Liver (tissue), 7 donors: ENCODE measurements at regions not wholly inside any gene's neighbourhood (a gene's known extent, or its start where the extent isn't known, plus 50 kb on each side); places are given as distances from the start of the nearest gene placed in this dataset.

Experiments used
- DNase-seq: peaks from one replicate; pipeline ENCODE4 v3.0.0-alpha.2; 2017; ENCODE audit warnings: low spot score
- H3K27ac ChIP-seq, 2 donors: one replicate each; pipeline ENCODE4 v1.7.0; 2013; ENCODE audit warnings: inconsistent platforms in 2 of 2, low read length in 2 of 2, control low read depth in 1 of 2, low read depth in 1 of 2, mild to moderate bottlenecking in 1 of 2
- H3K27me3 ChIP-seq, 4 donors: one replicate each; pipeline versions ENCODE4 v1.6.1 to v1.7.0; 2013; ENCODE audit warnings: low read length in 3 of 4, inconsistent platforms in 1 of 4, mild to moderate bottlenecking in 1 of 4, moderate library complexity in 1 of 4; ENCODE audit not compliant: control insufficient read depth in 4 of 4, insufficient read depth in 4 of 4
- H3K36me3 ChIP-seq, 4 donors: one replicate each; pipeline versions ENCODE4 v1.6.1 to v1.7.0; 2013; ENCODE audit warnings: low read length in 3 of 4, mild to moderate bottlenecking in 3 of 4, low read depth in 1 of 4, moderate library complexity in 1 of 4; ENCODE audit not compliant: control insufficient read depth in 4 of 4, insufficient read depth in 3 of 4
- H3K4me1 ChIP-seq, 4 donors: one replicate each; pipeline versions ENCODE4 v1.6.1 to v1.7.0; 2013; ENCODE audit warnings: low read length in 3 of 4, mild to moderate bottlenecking in 3 of 4, moderate library complexity in 1 of 4; ENCODE audit not compliant: control insufficient read depth in 4 of 4, insufficient read depth in 4 of 4
- H3K4me3 ChIP-seq, 3 donors: one replicate each; pipeline versions ENCODE4 v1.6.1 to v1.7.0; 2013; ENCODE audit warnings: low read length in 3 of 3, control low read depth in 1 of 3, low read depth in 1 of 3, mild to moderate bottlenecking in 1 of 3
- H3K9ac ChIP-seq, 2 donors: one replicate each; pipeline ENCODE4 v1.7.0; 2013; ENCODE audit warnings: low read length in 2 of 2, mild to moderate bottlenecking in 2 of 2, moderate library complexity in 2 of 2, control low read depth in 1 of 2, low read depth in 1 of 2
- H3K9me3 ChIP-seq, 4 donors: one replicate each; pipeline versions ENCODE4 v1.6.1 to v1.7.0; 2013; ENCODE audit warnings: low read length in 3 of 4; ENCODE audit not compliant: control insufficient read depth in 4 of 4
- EGR1 ChIP-seq, 2 donors: IDR thresholded peaks; 2 replicates each; pipeline ENCODE4 v1.6.1; 2016 to 2018; ENCODE audit warnings: antibody characterized with exemption in 2 of 2, low read depth in 2 of 2
- FOXA1 ChIP-seq: IDR thresholded peaks from 2 replicates; pipeline ENCODE4 v1.6.1; 2016; ENCODE audit warnings: antibody characterized with exemption
- FOXA2 ChIP-seq: IDR thresholded peaks from 2 replicates; pipeline ENCODE4 v1.6.1; 2016; ENCODE audit warnings: antibody characterized with exemption
- GABPA ChIP-seq, 2 donors: IDR thresholded peaks in 1 of 2; conservative IDR thresholded peaks in 1 of 2; 2 replicates each; pipeline ENCODE4 v1.6.1; 2016; ENCODE audit warnings: antibody characterized with exemption in 2 of 2, mild to moderate bottlenecking in 1 of 2, moderate library complexity in 1 of 2
- HNF4A ChIP-seq, 2 donors: conservative IDR thresholded peaks; 2 replicates each; pipeline ENCODE4 v1.6.1; 2016; ENCODE audit warnings: antibody characterized with exemption in 2 of 2, mild to moderate bottlenecking in 2 of 2
- JUND ChIP-seq, 2 donors: IDR thresholded peaks; 2 replicates each; pipeline ENCODE4 v1.6.1; 2016; ENCODE audit warnings: antibody characterized with exemption in 2 of 2
- REST ChIP-seq: IDR thresholded peaks from 2 replicates; pipeline ENCODE4 v1.6.1; 2016; ENCODE audit warnings: antibody characterized with exemption, mild to moderate bottlenecking
- TAF1 ChIP-seq: conservative IDR thresholded peaks from 2 replicates; pipeline ENCODE4 v1.6.1; 2016; ENCODE audit warnings: antibody characterized with exemption, mild to moderate bottlenecking
- ZBTB33 ChIP-seq: IDR thresholded peaks from 2 replicates; pipeline ENCODE4 v1.6.1; 2016; ENCODE audit warnings: antibody characterized with exemption
- WGBS: extraction: QIAGEN DNeasy Blood & Tissue Kit; methylation state at CpG from one replicate; pipeline ENCODE4 v1.1.7; 2013; 5-methylcytosine and 5-hydroxymethylcytosine counted together
- TF ChIP-seq, protein P1 (sequence below): IDR thresholded peaks from 2 replicates; pipeline ENCODE4 v1.6.1; 2016; ENCODE audit warnings: antibody characterized with exemption
- donor health status: healthy.
- donor health status: healthy.
- donor health status: healthy.
- donor health status: healthy.

DNA sequence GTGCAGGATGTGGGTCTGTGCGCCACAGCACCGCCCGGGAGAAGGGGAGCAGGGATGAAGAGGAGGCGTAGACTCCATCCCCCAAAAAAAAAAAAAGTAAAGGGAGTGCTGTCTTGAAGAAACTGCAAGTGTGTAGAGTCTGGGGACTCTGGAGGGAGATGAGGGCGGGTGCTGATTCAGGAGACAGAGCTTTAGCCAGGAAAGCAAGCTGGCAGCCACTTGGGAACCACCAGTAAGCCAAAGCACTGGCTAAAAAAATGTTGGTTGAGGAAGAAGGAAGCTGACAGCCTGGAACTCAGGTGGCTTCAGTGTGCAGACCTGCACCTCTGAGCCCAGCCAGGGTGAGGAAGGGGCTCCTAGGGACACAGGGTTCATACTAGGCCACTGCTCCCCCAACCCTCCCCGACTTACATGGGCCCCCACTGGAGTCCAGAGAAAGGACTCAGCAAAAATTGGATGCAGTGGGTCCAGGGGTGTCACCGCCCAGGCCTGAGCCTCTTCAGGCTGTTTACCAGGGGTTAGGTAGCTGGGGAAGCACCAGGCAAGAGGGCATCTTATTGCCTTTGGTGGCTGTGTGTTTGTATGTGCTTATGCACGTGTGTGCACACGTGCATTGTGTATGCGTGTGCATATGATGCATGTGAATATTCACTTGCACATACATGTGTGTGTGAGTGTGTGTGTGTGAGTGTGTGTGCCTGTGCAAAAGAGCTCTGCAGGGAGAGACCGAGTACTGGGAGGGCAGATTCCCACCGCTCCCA is 153.5 kb upstream of the MLN start:
- H3K4me1 ChIP-seq = no peaks in the 10 kb centered on the region
- WGBS = 91% methylated on average over 12 of the region's 12 CpGs
- H3K9me3 ChIP-seq = no peaks in the 10 kb centered on the region
- no peak overlapping the region for H3K4me3 ChIP-seq
- no peaks in the 10 kb centered on the region for H3K36me3 ChIP-seq
- TF ChIP-seq REST (no peak), GABPA (IDR thresholded peaks at IDR 0.05 in 1 of 2, conservative IDR thresholded peaks at IDR 0.05 in 1 of 2) (no peak)
- no peak overlapping the region for H3K27ac ChIP-seq
- no peak for DNase-seq
- H3K27me3 ChIP-seq = no peaks in the 10 kb centered on the region
- no peak overlapping the region for H3K9ac ChIP-seq

DNA sequence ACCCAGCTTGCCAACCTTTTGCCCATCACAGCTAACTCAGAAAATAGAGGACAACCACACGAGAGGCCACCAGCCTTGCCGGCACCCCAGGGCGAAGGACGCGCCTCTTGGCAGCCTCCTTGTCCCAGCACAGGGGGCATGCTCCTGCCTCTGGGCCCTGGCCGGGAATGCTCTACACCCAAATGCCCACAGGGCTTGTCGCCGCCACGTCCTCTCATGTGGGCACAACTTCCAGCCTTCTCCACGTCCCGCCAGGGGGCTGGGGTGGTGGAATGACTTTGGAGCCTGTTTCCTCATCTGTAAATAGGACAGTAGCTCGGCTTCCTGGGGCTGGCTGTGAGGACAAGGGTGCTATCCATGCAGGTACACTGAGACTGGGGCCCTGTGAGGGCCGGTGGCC is 152.4 kb upstream of the MLN start:
- no peak overlapping the region for H3K4me3 ChIP-seq
- no peaks in the 10 kb centered on the region for H3K27me3 ChIP-seq
- H3K36me3 ChIP-seq = no peaks in the 10 kb centered on the region
- DNase-seq = no peak
- H3K27ac ChIP-seq = no peak overlapping the region
- WGBS = 95% methylated on average over 13 of the region's 13 CpGs
- H3K9me3 ChIP-seq = no peaks in the 10 kb centered on the region
- no peaks in the 10 kb centered on the region for H3K4me1 ChIP-seq
- H3K9ac ChIP-seq = no peak overlapping the region
- TF ChIP-seq ZBTB33 (no peak), TAF1 (no peak), FOXA1 (no peak), HNF4A (conservative IDR thresholded peaks at IDR 0.05) (no peak), FOXA2 (no peak)
- TF ChIP-seq, protein P1, sequence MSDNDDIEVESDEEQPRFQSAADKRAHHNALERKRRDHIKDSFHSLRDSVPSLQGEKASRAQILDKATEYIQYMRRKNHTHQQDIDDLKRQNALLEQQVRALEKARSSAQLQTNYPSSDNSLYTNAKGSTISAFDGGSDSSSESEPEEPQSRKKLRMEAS = no peak

- H3K27ac ChIP-seq = no peak overlapping the region
- no peaks in the 10 kb centered on the region for H3K27me3 ChIP-seq
- H3K36me3 ChIP-seq = no peaks in the 10 kb centered on the region
- H3K4me1 ChIP-seq = no peaks in the 10 kb centered on the region
- no peaks in the 10 kb centered on the region for H3K9me3 ChIP-seq
- WGBS = 95% methylated on average over 6 of the region's 6 CpGs
- H3K9ac ChIP-seq = no peak overlapping the region
- DNase-seq = no peak
- no peak overlapping the region for H3K4me3 ChIP-seq
- TF ChIP-seq REST = no peak
- no peak for TF ChIP-seq ZBTB33
- no peak for TF ChIP-seq EGR1 (IDR thresholded peaks at IDR 0.05; ENCODE audit: low read depth in 2 of 2)
- TF ChIP-seq JUND (IDR thresholded peaks at IDR 0.05) = no peak
- TF ChIP-seq GABPA (IDR thresholded peaks at IDR 0.05 in 1 of 2, conservative IDR thresholded peaks at IDR 0.05 in 1 of 2) = no peak
Measured at GRCh38 chr6:33955566-33955965, 151.8 kb upstream of the MLN start.
